HepG2 (cell line): ENCODE measurements at regions not wholly inside any gene's neighbourhood (a gene's known extent, or its start where the extent isn't known, plus 50 kb on each side); places are given as distances from the start of the nearest gene placed in this dataset.

Experiments
- CTCF ChIP-seq: sonication (generic); formaldehyde crosslinking; IDR thresholded peaks from 2 replicates; pipeline ENCODE4 v1.5.0; 2020; ENCODE audit warnings: mild to moderate bottlenecking, missing genetic modification reagents, moderate library complexity
- JUNB ChIP-seq: sonication (generic); formaldehyde crosslinking; IDR thresholded peaks from 2 replicates; pipeline ENCODE4 v1.8.0; 2022; ENCODE audit warnings: missing genetic modification reagents, mild to moderate bottlenecking, borderline replicate concordance
- NFYC ChIP-seq: IDR thresholded peaks from 2 replicates; pipeline ENCODE4 v1.6.1; 2016; ENCODE audit warnings: missing genetic modification reagents, missing compliant biosample characterization
- ONECUT2 ChIP-seq: sonication (generic); formaldehyde crosslinking; IDR thresholded peaks from 2 replicates; pipeline ENCODE4 v1.4.0; 2020; ENCODE audit warnings: missing genetic modification reagents
- POLR2AphosphoS5 ChIP-seq: IDR thresholded peaks from 2 replicates; pipeline ENCODE4 v1.6.1; 2012; ENCODE audit warnings: low read depth, low read length
- REST ChIP-seq, 2 experiments: IDR thresholded peaks; 2 replicates each; pipeline ENCODE4 v1.6.1; 2011 to 2012; ENCODE audit warnings: low read length in 2 of 2, borderline replicate concordance in 1 of 2, low read depth in 1 of 2, mild to moderate bottlenecking in 1 of 2, moderate library complexity in 1 of 2
- SIN3B ChIP-seq: fragments of 150-350 bp; IDR thresholded peaks from 2 replicates; pipeline ENCODE4 v1.6.1; 2014; ENCODE audit warnings: low read length
- TCF7L2 ChIP-seq: IDR thresholded peaks from 2 replicates; pipeline ENCODE4 v1.6.1; 2011; ENCODE audit warnings: mild to moderate bottlenecking, low read depth, low read length, moderate library complexity
- ZNF24 ChIP-seq: fragments of 450-650 bp; IDR thresholded peaks from 2 replicates; pipeline ENCODE4 v1.6.1; 2017; ENCODE audit warnings: antibody characterized with exemption, mild to moderate bottlenecking

- TF ChIP-seq CTCF, result no peak
- TF ChIP-seq ZNF24, result no peak
- no peak for TF ChIP-seq SIN3B
- TF ChIP-seq POLR2AphosphoS5, result no peak
- TF ChIP-seq ONECUT2 (CRISPR knock-in tag), result no peak
- TF ChIP-seq NFYC (CRISPR knock-in tag), result no peak
- no peak for TF ChIP-seq JUNB (CRISPR knock-in tag)
- no peak for TF ChIP-seq TCF7L2
- no peak for TF ChIP-seq REST (IDR thresholded peaks at IDR 0.05; ENCODE audit: borderline replicate concordance in 1 of 2, low read depth in 1 of 2, low read length in 2 of 2)
These were observed 697.5 kb upstream of the SGCG start for GRCh38 chr13:22483276-22483675.
